Common myeloid progenitor, CD34-positive (primary cell): ENCODE measurements at regions not wholly inside any gene's neighbourhood (a gene's known extent, or its start where the extent isn't known, plus 50 kb on each side); places are given as distances from the start of the nearest gene placed in this dataset.
"Not testable (repeated sequence)": the region's sequence is repeated elsewhere in the genome, so short reads cannot be mapped to it uniquely, and the experiment has no call there.

Source experiments
- CTCF ChIA-PET: fragments of 350-600 bp; sonication (Branson Sonifier 250); formaldehyde crosslinking; loops from one replicate; lab custom pipeline; 2021; ENCODE audit warnings: antibody characterized with exemption; lab: Charles Lee
- POLR2A ChIA-PET: fragments of 350-600 bp; sonication (Branson Sonifier 250); formaldehyde crosslinking; loops from one replicate; lab custom pipeline; 2021; ENCODE audit warnings: antibody characterized with exemption; lab: Charles Lee
- DNase-seq, 3 donors: peaks; one replicate each; pipeline versions ENCODE4 v3.0.0 to v3.0.0-alpha.2; 2013
- H3K27ac ChIP-seq, 2 experiments: 1 replicate in 1 of 2; 2 replicates in 1 of 2; pipeline ENCODE4 v1.7.0; 2013; ENCODE audit warnings: inconsistent platforms in 2 of 2, low read length in 2 of 2, mild to moderate bottlenecking in 2 of 2, low read depth in 1 of 2, moderate library complexity in 1 of 2; ENCODE audit not compliant: severe bottlenecking in 2 of 2, insufficient read depth in 1 of 2, poor library complexity in 1 of 2
- H3K27me3 ChIP-seq, 5 experiments: replicated peaks in 2 of 5; 1 replicate in 3 of 5; 2 replicates in 2 of 5; pipeline versions ENCODE4 v1.6.1 to v1.7.0; 2013; ENCODE audit warnings: low read length in 4 of 5, mild to moderate bottlenecking in 2 of 5, moderate library complexity in 2 of 5, inconsistent platforms in 1 of 5; ENCODE audit not compliant: insufficient read depth in 5 of 5, control insufficient read depth in 4 of 5
- H3K36me3 ChIP-seq, 4 experiments: 1 replicate in 2 of 4; 2 replicates in 2 of 4; pipeline versions ENCODE4 v1.6.1 to v1.7.0; 2013; ENCODE audit warnings: low read length in 3 of 4, control low read depth in 1 of 4, mild to moderate bottlenecking in 1 of 4; ENCODE audit not compliant: control insufficient read depth in 4 of 4, insufficient read depth in 4 of 4
- H3K4me1 ChIP-seq, 4 experiments: 1 replicate in 3 of 4; 2 replicates in 1 of 4; pipeline versions ENCODE4 v1.6.1 to v1.7.1; 2013; ENCODE audit warnings: low read length in 3 of 4, mild to moderate bottlenecking in 3 of 4, control low read depth in 1 of 4, inconsistent platforms in 1 of 4, moderate library complexity in 1 of 4; ENCODE audit not compliant: control insufficient read depth in 4 of 4, insufficient read depth in 4 of 4; ENCODE audit errors: control extremely low read depth in 1 of 4
- H3K4me3 ChIP-seq, 7 experiments: 1 replicate in 4 of 7; 2 replicates in 3 of 7; pipeline versions ENCODE4 v1.5.1 to v1.7.0; 2013; ENCODE audit warnings: mild to moderate bottlenecking in 7 of 7, low read length in 6 of 7, moderate library complexity in 6 of 7, inconsistent platforms in 2 of 7, low read depth in 2 of 7, control low read depth in 1 of 7; ENCODE audit not compliant: insufficient read depth in 4 of 7, control insufficient read depth in 1 of 7; ENCODE audit errors: extremely low read depth in 1 of 7
- H3K9me3 ChIP-seq, 5 experiments: 1 replicate in 4 of 5; 2 replicates in 1 of 5; pipeline versions ENCODE4 v1.6.1 to v1.7.1; 2013; ENCODE audit warnings: low read length in 4 of 5, mild to moderate bottlenecking in 2 of 5, inconsistent platforms in 1 of 5, low read depth in 1 of 5, moderate library complexity in 1 of 5; ENCODE audit not compliant: control insufficient read depth in 4 of 5, insufficient read depth in 2 of 5; ENCODE audit errors: control extremely low read depth in 1 of 5
- WGBS: methylation state at CpG from one replicate; pipeline ENCODE4 v1.1.5; 2013; ENCODE audit not compliant: insufficient coverage; 5-methylcytosine and 5-hydroxymethylcytosine counted together

DNA sequence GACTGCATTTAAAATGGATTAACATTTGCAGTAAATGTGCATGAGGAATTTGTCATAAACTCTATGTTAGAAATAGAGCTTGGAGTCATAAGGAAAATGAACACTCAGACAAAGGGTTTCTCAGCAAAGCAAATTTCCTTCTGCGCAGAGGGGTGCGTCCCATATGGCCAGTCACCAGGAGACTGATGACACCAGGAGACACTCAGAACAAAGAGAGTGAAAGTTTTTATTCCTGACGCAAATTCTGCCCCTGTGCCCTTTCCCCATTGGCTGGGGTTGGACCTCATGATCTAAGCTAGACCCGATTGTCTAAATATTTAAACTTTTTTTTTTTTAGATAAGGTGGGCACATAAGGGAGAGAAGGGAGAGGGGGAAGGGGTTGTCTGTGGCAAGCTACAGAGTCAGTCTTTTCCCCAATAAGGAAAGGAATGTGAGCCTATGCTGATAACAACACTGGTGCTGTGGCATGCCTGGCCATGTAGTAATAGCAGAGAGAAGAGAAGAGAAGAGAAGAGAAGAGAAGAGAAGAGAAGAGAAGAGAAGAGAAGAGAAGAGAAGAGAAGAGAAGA, 202.0 kb downstream of the POM121L12 start:
- Histone ChIP-seq H3K4me3 (no peak overlapping the region), H3K36me3 (no peaks in the 10 kb centered on the region), H3K27me3 (no peaks in the 10 kb centered on the region), H3K9me3 (no peaks in the 10 kb centered on the region), H3K27ac (no peak overlapping the region), H3K4me1 (no peaks in the 10 kb centered on the region)
- ChIA-PET CTCF (no interaction called here), POLR2A (no interaction called here)
- WGBS = 42% methylated on average over 2 of the region's 4 CpGs
- no peak for DNase-seq

DNA sequence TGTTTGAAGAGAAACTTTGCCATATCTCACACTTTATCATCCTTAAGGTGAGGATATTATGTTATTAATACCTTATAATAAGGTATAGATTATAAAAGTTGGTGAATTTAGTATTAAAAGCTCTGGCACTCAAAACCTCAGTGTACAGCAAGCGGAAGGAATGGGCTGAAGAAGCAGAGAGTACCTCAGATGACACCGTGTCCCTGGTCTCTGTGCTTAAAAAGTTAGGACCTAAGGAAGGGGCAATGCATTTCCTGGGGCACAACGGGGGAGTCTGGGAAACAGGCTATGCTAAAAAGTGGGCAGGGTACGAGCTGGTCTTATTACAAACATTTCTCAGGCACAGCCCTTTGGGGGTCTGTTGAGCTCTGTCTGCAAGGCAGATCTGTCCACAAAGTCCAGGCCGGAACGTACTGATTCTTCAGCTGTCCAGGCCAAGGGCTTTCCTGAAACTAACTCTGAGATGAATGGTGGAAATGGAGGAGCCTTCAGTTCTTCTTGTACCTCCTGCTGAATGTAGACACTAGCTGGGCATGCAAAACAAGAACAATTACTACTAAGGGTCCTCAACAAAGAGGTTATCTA, 202.7 kb downstream of the POM121L12 start:
- ChIA-PET CTCF (no interaction called here), POLR2A (no interaction called here)
- Histone ChIP-seq H3K4me1 (no peaks in the 10 kb centered on the region), H3K27ac (no peak overlapping the region), H3K9me3 (no peaks in the 10 kb centered on the region), H3K27me3 (no peaks in the 10 kb centered on the region), H3K36me3 (no peaks in the 10 kb centered on the region), H3K4me3 (no peak overlapping the region)
- 94% methylated on average over 5 of the region's 6 CpGs for WGBS
- no peak for DNase-seq

DNA sequence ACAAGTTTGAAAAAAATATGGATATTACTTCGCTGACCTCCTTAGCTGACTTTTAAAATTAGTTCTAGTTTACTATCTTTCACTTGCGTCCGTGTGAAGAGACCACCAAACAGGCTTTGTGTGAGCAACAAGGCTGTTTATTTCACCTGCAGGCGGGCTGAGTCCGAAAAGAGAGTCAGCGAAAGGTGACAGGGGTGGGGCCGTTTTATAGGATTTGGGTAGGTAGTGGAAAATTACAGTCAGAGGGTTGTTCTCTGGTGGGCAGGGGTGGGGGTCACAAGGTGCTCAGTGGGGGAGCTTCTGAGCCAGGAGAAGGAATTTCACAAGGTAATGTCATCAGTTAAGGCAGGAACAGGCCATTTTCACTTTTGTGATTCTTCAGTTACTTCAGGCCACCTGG, 203.7 kb downstream of the POM121L12 start:
- WGBS = 62% methylated on average over 3 of the region's 7 CpGs
- POLR2A ChIA-PET = not testable (repeated sequence)

DNA sequence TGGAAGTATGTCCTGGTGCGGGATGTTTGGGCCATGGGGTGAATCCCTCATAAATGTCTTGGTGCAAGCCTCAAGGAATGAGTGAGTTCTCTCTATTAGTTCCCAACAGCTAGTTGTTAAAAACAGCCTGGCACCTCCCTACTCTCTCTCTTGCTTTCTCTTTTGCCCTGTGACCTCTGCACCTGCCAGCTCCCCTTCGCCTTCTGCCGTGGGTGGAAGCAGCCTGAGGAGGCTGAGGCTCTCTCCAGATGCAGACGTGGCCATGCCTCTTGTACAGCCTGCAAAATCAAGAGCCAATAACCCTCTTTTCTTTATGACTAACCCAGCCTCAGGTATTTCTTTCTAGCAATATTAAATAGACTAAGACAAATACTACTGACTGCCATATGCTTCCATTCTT, 210.3 kb downstream of the POM121L12 start:
- no peak for DNase-seq
- H3K9me3 ChIP-seq = peaks cover 0 to 2% (median 0%) of the 10 kb centered on the region in 5 experiments
- no peak overlapping the region for H3K4me3 ChIP-seq
- no peaks in the 10 kb centered on the region for H3K4me1 ChIP-seq
- POLR2A ChIA-PET = no interaction called here
- CTCF ChIA-PET = no interaction called here
- no peaks in the 10 kb centered on the region for H3K36me3 ChIP-seq
- no peaks in the 10 kb centered on the region for H3K27me3 ChIP-seq
- H3K27ac ChIP-seq = no peak overlapping the region
- 93% methylated on average over 4 of the region's 4 CpGs for WGBS

More for the DNA sequence above, 203.7 kb downstream of the POM121L12 start:
- CTCF ChIA-PET, H3K4me3 ChIP-seq, H3K4me1 ChIP-seq, H3K27ac ChIP-seq, H3K36me3 ChIP-seq, H3K9me3 ChIP-seq, H3K27me3 ChIP-seq, DNase-seq: not testable (repeated sequence)

DNA sequence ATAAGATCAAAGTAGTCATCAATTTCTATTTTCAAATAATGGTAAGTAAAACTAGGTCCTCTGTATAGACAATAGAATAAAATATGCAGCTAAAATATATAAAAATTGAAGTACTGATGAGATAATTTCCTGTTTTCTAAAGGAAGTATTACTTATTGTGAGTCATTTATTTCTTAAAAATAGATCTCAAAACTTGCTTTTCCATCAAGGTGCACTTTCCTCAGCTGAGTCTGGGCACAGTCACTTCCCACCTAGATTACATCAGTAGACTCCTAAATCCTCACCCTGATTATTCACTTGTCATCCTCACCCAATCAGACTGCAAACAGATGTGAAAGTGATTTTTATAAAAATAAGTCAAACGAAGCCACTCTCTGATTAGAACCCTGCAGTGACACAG, 211.5 kb downstream of the POM121L12 start:
- Histone ChIP-seq H3K4me1 (no peaks in the 10 kb centered on the region), H3K4me3 (no peak overlapping the region), H3K27ac (no peak overlapping the region), H3K9me3 (peaks cover 0 to 2% (median 0%) of the 10 kb centered on the region in 5 experiments), H3K36me3 (no peaks in the 10 kb centered on the region), H3K27me3 (no peaks in the 10 kb centered on the region)
- WGBS = 57% methylated on average over 1 of the region's 1 CpG
- no peak for DNase-seq
- POLR2A ChIA-PET = no interaction called here
- CTCF ChIA-PET = no interaction called here

DNA sequence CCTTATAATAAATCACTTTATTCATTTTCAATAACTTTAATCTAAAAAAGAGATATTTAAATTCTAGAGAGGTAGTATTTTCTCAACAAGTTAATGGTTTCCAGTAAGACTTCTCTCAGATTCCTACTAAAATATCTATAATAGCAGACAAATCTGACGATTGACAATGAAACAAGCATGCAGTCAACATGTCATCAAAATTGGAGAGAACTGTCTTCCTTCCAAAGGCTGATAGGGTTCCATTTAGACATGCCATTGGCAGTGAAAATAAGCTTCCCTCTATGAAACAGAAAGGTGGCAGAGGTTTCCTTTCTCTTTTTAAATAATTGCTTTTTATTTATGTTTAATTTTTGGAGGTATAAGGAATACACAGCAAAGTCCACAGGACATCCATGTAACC, 217.1 kb downstream of the POM121L12 start:
- CTCF ChIA-PET = no interaction called here
- POLR2A ChIA-PET = no interaction called here
- no peak overlapping the region for H3K4me3 ChIP-seq
- no peak for DNase-seq
- WGBS = no CpG with 5 or more reads among the region's 1 CpG
- H3K27me3 ChIP-seq = no peaks in the 10 kb centered on the region
- H3K27ac ChIP-seq = no peak overlapping the region
- H3K9me3 ChIP-seq = peaks cover 0 to 5% (median 2%) of the 10 kb centered on the region in 5 experiments
- no peaks in the 10 kb centered on the region for H3K4me1 ChIP-seq
- H3K36me3 ChIP-seq = no peaks in the 10 kb centered on the region

DNA sequence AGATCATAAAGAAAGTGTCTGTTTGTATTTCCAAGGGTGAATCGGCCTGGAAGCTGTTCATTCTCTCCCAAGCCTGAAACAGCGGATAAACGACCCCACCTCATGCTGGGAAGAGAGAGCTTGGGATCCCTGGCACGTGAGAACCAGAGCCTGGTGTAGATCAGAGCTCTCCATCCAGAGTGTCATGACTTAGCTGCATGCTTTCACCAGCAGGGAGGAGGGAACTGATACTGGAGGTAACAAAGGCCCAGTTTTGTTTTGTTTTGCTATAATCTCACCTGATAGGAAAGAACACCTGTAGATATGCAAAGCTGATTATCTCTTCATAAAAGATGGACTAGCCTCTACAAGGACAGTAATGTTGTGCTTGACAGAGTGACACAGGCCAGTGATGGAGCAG, 236.6 kb downstream of the POM121L12 start:
- H3K27me3 ChIP-seq = no peaks in the 10 kb centered on the region
- H3K27ac ChIP-seq = no peak overlapping the region
- H3K9me3 ChIP-seq = no peaks in the 10 kb centered on the region
- POLR2A ChIA-PET = no interaction called here
- 58% methylated on average over 4 of the region's 4 CpGs for WGBS
- H3K4me3 ChIP-seq = no peak overlapping the region
- DNase-seq = no peak
- no peaks in the 10 kb centered on the region for H3K4me1 ChIP-seq
- CTCF ChIA-PET = no interaction called here
- H3K36me3 ChIP-seq = no peaks in the 10 kb centered on the region
